GM21526 (cell line): ENCODE measurements at regions not wholly inside any gene's neighbourhood (a gene's known extent, or its start where the extent isn't known, plus 50 kb on each side); places are given as distances from the start of the nearest gene placed in this dataset.

ENCODE experiments used
- ATAC-seq: cut with Tn5 transposase; IDR thresholded peaks from one replicate; pipeline ENCODE4 v1.9.1; 2021; ENCODE audit warnings: moderate library complexity; ENCODE audit not compliant: unreplicated experiment, low FRiP score

GRCh38 chr18:56191334-56191733 lies 447.1 kb downstream of the TXNL1 start:
- ATAC-seq: no peak

- ATAC-seq: no peak
Observed at GRCh38 chr18:56189615-56190014, 448.8 kb downstream of the TXNL1 start.

- no peak for ATAC-seq
Observed at GRCh38 chr18:56188529-56189275, 449.7 kb downstream of the TXNL1 start.

- no peak for ATAC-seq
Observed at GRCh38 chr18:56186319-56186718, 452.1 kb downstream of the TXNL1 start.

GRCh38 chr18:56185126-56185525 lies 453.3 kb downstream of the TXNL1 start:
- ATAC-seq: no peak

- no peak for ATAC-seq
Observed at GRCh38 chr18:56176751-56177150, 461.6 kb downstream of the TXNL1 start.

- no peak for ATAC-seq
Observed at GRCh38 chr18:56175330-56176001, 462.9 kb downstream of the TXNL1 start.

- ATAC-seq: no peak
Observed at GRCh38 chr18:56173542-56174220, 464.7 kb downstream of the TXNL1 start.

GRCh38 chr18:56172527-56172926 lies 465.9 kb downstream of the TXNL1 start:
- no peak for ATAC-seq

- ATAC-seq: no peak
Observed at GRCh38 chr18:56171848-56172247, 466.5 kb downstream of the TXNL1 start.

GRCh38 chr18:56168049-56168781 lies 470.2 kb downstream of the TXNL1 start:
- no peak for ATAC-seq

GRCh38 chr18:56167366-56167765 lies 471.0 kb downstream of the TXNL1 start:
- no peak for ATAC-seq

- no peak for ATAC-seq
Observed at GRCh38 chr18:56166914-56167313, 471.5 kb downstream of the TXNL1 start.

GRCh38 chr18:56165601-56166355 lies 472.6 kb downstream of the TXNL1 start:
- ATAC-seq: no peak

GRCh38 chr18:56162311-56163265 lies 475.8 kb downstream of the TXNL1 start:
- ATAC-seq: no peak

- ATAC-seq: no peak
Observed at GRCh38 chr18:56161566-56162260, 476.7 kb downstream of the TXNL1 start.

- no peak for ATAC-seq
Observed at GRCh38 chr18:56158676-56159075, 479.7 kb downstream of the TXNL1 start.

GRCh38 chr18:56157541-56157940 lies 480.9 kb downstream of the TXNL1 start:
- ATAC-seq: no peak
